H9 (cell line): ENCODE measurements at regions not wholly inside any gene's neighbourhood (a gene's known extent, or its start where the extent isn't known, plus 50 kb on each side); places are given as distances from the start of the nearest gene placed in this dataset.

Experiments used
- DNase-seq: peaks from one replicate; pipeline ENCODE4 v3.0.0-alpha.2; 2017
- H2AFZ ChIP-seq: one replicate; pipeline ENCODE4 v1.6.1; 2013; ENCODE audit warnings: mild to moderate bottlenecking, low read length, control low read depth, moderate library complexity
- H2AK5ac ChIP-seq: 2 replicates; pipeline ENCODE4 v1.6.1; 2013; ENCODE audit warnings: low read length, control low read depth, mixed read lengths; ENCODE audit not compliant: insufficient read length
- H2BK120ac ChIP-seq: one replicate; pipeline ENCODE4 v1.6.1; 2013; ENCODE audit warnings: low read depth, mild to moderate bottlenecking, low read length, control low read depth, inconsistent platforms; ENCODE audit not compliant: poor library complexity, severe bottlenecking
- H2BK12ac ChIP-seq: 2 replicates; pipeline ENCODE4 v1.6.1; 2013; ENCODE audit warnings: low read length, control low read depth, mixed read lengths, low read depth; ENCODE audit not compliant: insufficient read length
- H2BK15ac ChIP-seq: 2 replicates; pipeline ENCODE4 v1.6.1; 2013; ENCODE audit warnings: low read depth, low read length, control low read depth
- H2BK20ac ChIP-seq: one replicate; pipeline ENCODE4 v1.6.1; 2013; ENCODE audit warnings: low read depth, mild to moderate bottlenecking, low read length, control low read depth, inconsistent platforms; ENCODE audit not compliant: poor library complexity, severe bottlenecking
- H2BK5ac ChIP-seq: 2 replicates; pipeline ENCODE4 v1.6.1; 2013; ENCODE audit warnings: low read length, control low read depth, mixed read lengths; ENCODE audit not compliant: insufficient read length
- H3K14ac ChIP-seq: 2 replicates; pipeline ENCODE4 v1.6.1; 2013; ENCODE audit warnings: low read length, control low read depth; ENCODE audit not compliant: insufficient read depth
- H3K18ac ChIP-seq: 2 replicates; pipeline ENCODE4 v1.6.1; 2013; ENCODE audit warnings: low read depth, mild to moderate bottlenecking, mixed read lengths, low read length, control low read depth; ENCODE audit not compliant: insufficient read length
- H3K23ac ChIP-seq: 2 replicates; pipeline ENCODE4 v1.6.1; 2013; ENCODE audit warnings: low read length, control low read depth, mixed read lengths, low read depth; ENCODE audit not compliant: insufficient read length
- H3K23me2 ChIP-seq: 2 replicates; pipeline ENCODE4 v1.6.1; 2013; ENCODE audit warnings: low read depth, mild to moderate bottlenecking, mixed read lengths, low read length, control low read depth; ENCODE audit not compliant: insufficient read length, poor library complexity, severe bottlenecking
- H3K27ac ChIP-seq: 2 replicates; pipeline ENCODE4 v1.5.1; 2013; ENCODE audit warnings: low read length, control low read depth, mixed read lengths, low read depth; ENCODE audit not compliant: insufficient read length
- H3K27me3 ChIP-seq: 2 replicates; pipeline ENCODE4 v1.6.1; 2013; ENCODE audit warnings: low read length, control low read depth, inconsistent platforms; ENCODE audit not compliant: insufficient read depth
- H3K4ac ChIP-seq: 2 replicates; pipeline ENCODE4 v1.6.1; 2013; ENCODE audit warnings: low read depth, mild to moderate bottlenecking, control low read depth, inconsistent platforms, low read length, moderate library complexity
- H3K4me1 ChIP-seq: 2 replicates; pipeline ENCODE4 v1.6.1; 2013; ENCODE audit warnings: low read length, control low read depth, inconsistent platforms; ENCODE audit not compliant: insufficient read depth
- H3K4me2 ChIP-seq: 2 replicates; pipeline ENCODE4 v1.6.1; 2013; ENCODE audit warnings: low read length, control low read depth, mixed read lengths; ENCODE audit not compliant: insufficient read length, insufficient read depth
- H3K56ac ChIP-seq: 2 replicates; pipeline ENCODE4 v1.6.1; 2013; ENCODE audit warnings: low read depth, mild to moderate bottlenecking, mixed read lengths, low read length, control low read depth; ENCODE audit not compliant: insufficient read length
- H3K79me1 ChIP-seq: 2 replicates; pipeline ENCODE4 v1.6.1; 2013; ENCODE audit warnings: low read depth, mild to moderate bottlenecking, moderate library complexity, low read length, control low read depth, inconsistent platforms; ENCODE audit not compliant: insufficient read depth, poor library complexity, severe bottlenecking
- H3K79me2 ChIP-seq: 2 replicates; pipeline ENCODE4 v1.6.1; 2013; ENCODE audit warnings: low read length, control low read depth, inconsistent platforms; ENCODE audit not compliant: insufficient read depth
- H3K9ac ChIP-seq: 2 replicates; pipeline ENCODE4 v1.6.1; 2013; ENCODE audit warnings: low read length, control low read depth, mixed read lengths; ENCODE audit not compliant: insufficient read length; ENCODE audit errors: extremely low read depth
- H3K9me3 ChIP-seq: one replicate; pipeline ENCODE4 v1.6.1; 2013; ENCODE audit warnings: low read depth, low read length, inconsistent platforms; ENCODE audit not compliant: control insufficient read depth
- H3T11ph ChIP-seq: one replicate; pipeline ENCODE4 v1.6.1; 2013; ENCODE audit warnings: mild to moderate bottlenecking, low read length, control low read depth, inconsistent platforms
- H4K20me1 ChIP-seq: one replicate; pipeline ENCODE4 v1.6.1; 2013; ENCODE audit not compliant: control insufficient read depth, insufficient read length, insufficient read depth
- H4K5ac ChIP-seq: 2 replicates; pipeline ENCODE4 v1.6.1; 2013; ENCODE audit warnings: low read depth, mild to moderate bottlenecking, mixed read lengths, low read length, control low read depth; ENCODE audit not compliant: insufficient read length
- H4K8ac ChIP-seq: replicated peaks from 2 replicates; pipeline ENCODE4 v1.6.1; 2013; ENCODE audit warnings: low read length, control low read depth, mixed read lengths, low read depth; ENCODE audit not compliant: insufficient read length
- H4K91ac ChIP-seq: 2 replicates; pipeline ENCODE4 v1.6.1; 2013; ENCODE audit warnings: low read depth, mild to moderate bottlenecking, moderate library complexity, mixed read lengths, low read length, control low read depth; ENCODE audit not compliant: insufficient read length
- H3K27ac Mint-ChIP-seq, 3 experiments: 2 replicates in 2 of 3; 3 replicates in 1 of 3; pipeline ENCODE4 v1.8.0; 2020 to 2021; ENCODE audit warnings: mixed read lengths in 3 of 3, mild to moderate bottlenecking in 1 of 3, moderate library complexity in 1 of 3
- H3K27me3 Mint-ChIP-seq: 2 replicates; pipeline ENCODE4 v1.8.0; 2021; ENCODE audit warnings: low read depth, mild to moderate bottlenecking, moderate library complexity, mixed read lengths
- H3K36me3 Mint-ChIP-seq, 3 experiments: 2 replicates in 2 of 3; 3 replicates in 1 of 3; pipeline ENCODE4 v1.8.0; 2020 to 2021; ENCODE audit warnings: low read depth in 3 of 3, mixed read lengths in 3 of 3; ENCODE audit not compliant: insufficient read depth in 1 of 3
- H3K4me1 Mint-ChIP-seq, 2 experiments: 2 replicates each; pipeline ENCODE4 v1.8.0; 2020; ENCODE audit warnings: mixed read lengths in 2 of 2
- H3K4me3 Mint-ChIP-seq, 2 experiments: 2 replicates in 1 of 2; 3 replicates in 1 of 2; pipeline ENCODE4 v1.8.0; 2020 to 2021; ENCODE audit warnings: mild to moderate bottlenecking in 2 of 2, mixed read lengths in 2 of 2, moderate library complexity in 1 of 2
- H3K9me3 Mint-ChIP-seq, 2 experiments: 2 replicates in 1 of 2; 3 replicates in 1 of 2; pipeline ENCODE4 v1.8.0; 2020; ENCODE audit warnings: mild to moderate bottlenecking in 2 of 2, mixed read lengths in 2 of 2, moderate library complexity in 1 of 2
- WGBS: extraction: QIAGEN DNeasy Blood & Tissue Kit; methylation state at CpG from one replicate; pipeline ENCODE4 v1.1.7; 2013; ENCODE audit warnings: missing lambda C conversion rate, low lambda C conversion rate, mixed read lengths; ENCODE audit not compliant: insufficient read length; ENCODE audit errors: extremely low coverage; 5-methylcytosine and 5-hydroxymethylcytosine counted together
- TF ChIP-seq, protein P1 (sequence below): fragments of 200-600 bp; sonication (generic); conservative IDR thresholded peaks from 3 replicates; pipeline ENCODE4 v1.8.0; 2021; ENCODE audit warnings: antibody characterized with exemption, mild to moderate bottlenecking

DNA sequence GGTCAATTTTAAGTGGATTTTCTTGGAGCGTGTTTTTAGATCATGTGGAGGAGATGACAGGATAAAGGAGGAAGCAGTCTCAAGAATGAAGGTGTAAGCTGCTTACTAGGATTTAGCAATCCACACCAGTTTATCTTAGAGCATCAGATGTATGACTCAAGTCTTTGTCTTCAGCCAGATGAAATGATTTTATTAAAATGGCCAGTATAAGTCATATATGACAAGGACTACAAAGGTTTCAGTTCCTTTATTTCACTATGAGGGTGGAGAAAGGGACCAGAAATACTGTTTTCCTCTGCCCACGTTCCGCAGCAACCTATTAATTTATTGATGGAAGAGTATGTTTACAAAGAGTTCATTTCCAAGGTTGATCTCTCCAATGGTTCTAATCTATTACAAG lies 970.5 kb upstream of the SLC39A10 start:
- DNase-seq: no peak
- H3K23me2 ChIP-seq: no peaks in the 10 kb centered on the region
- Mint-ChIP-seq H3K27ac (no peak overlapping the region), H3K4me1 (no peaks in the 10 kb centered on the region), H3K4me3 (no peak overlapping the region), H3K27me3 (no peaks in the 10 kb centered on the region), H3K36me3 (no peaks in the 10 kb centered on the region), H3K9me3 (no peaks in the 10 kb centered on the region)
- H3K27me3 ChIP-seq: no peaks in the 10 kb centered on the region
- TF ChIP-seq, protein P1, sequence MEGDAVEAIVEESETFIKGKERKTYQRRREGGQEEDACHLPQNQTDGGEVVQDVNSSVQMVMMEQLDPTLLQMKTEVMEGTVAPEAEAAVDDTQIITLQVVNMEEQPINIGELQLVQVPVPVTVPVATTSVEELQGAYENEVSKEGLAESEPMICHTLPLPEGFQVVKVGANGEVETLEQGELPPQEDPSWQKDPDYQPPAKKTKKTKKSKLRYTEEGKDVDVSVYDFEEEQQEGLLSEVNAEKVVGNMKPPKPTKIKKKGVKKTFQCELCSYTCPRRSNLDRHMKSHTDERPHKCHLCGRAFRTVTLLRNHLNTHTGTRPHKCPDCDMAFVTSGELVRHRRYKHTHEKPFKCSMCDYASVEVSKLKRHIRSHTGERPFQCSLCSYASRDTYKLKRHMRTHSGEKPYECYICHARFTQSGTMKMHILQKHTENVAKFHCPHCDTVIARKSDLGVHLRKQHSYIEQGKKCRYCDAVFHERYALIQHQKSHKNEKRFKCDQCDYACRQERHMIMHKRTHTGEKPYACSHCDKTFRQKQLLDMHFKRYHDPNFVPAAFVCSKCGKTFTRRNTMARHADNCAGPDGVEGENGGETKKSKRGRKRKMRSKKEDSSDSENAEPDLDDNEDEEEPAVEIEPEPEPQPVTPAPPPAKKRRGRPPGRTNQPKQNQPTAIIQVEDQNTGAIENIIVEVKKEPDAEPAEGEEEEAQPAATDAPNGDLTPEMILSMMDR: no peak
- H2BK120ac ChIP-seq: no peak overlapping the region
- no peak overlapping the region for H2AK5ac ChIP-seq
- H3K4me2 ChIP-seq: no peak overlapping the region
- H3K4ac ChIP-seq: no peak overlapping the region
- no peak overlapping the region for H2BK5ac ChIP-seq
- H3K14ac ChIP-seq: no peak overlapping the region
- H3K18ac ChIP-seq: no peak overlapping the region
- H3K27ac ChIP-seq: no peak overlapping the region
- H2BK15ac ChIP-seq: no peak overlapping the region
- H2AFZ ChIP-seq: no peak overlapping the region
- no peaks in the 10 kb centered on the region for H4K20me1 ChIP-seq
- H3T11ph ChIP-seq: no peak overlapping the region
- H2BK20ac ChIP-seq: no peak overlapping the region
- H2BK12ac ChIP-seq: no peak overlapping the region
- H3K79me1 ChIP-seq: no peaks in the 10 kb centered on the region
- no peak overlapping the region for H3K9ac ChIP-seq
- H4K5ac ChIP-seq: no peak overlapping the region
- no peak overlapping the region for H4K91ac ChIP-seq
- no peak overlapping the region for H3K23ac ChIP-seq
- no CpG with 5 or more reads among the region's 3 CpGs for WGBS
- H4K8ac ChIP-seq: no peak overlapping the region
- H3K56ac ChIP-seq: no peak overlapping the region
- H3K79me2 ChIP-seq: no peaks in the 10 kb centered on the region
- no peaks in the 10 kb centered on the region for H3K9me3 ChIP-seq
- no peaks in the 10 kb centered on the region for H3K4me1 ChIP-seq
